ENCODE measurements at regions not wholly inside any gene's neighbourhood (a gene's known extent, or its start where the extent isn't known, plus 50 kb on each side); places are given as distances from the start of the nearest gene placed in this dataset.
"Not testable (repeated sequence)": the region's sequence is repeated elsewhere in the genome, so short reads cannot be mapped to it uniquely, and the experiment has no call there.

- H3K27me3 Mint-ChIP-seq (ENCODE audit: low read depth); H3K27ac Mint-ChIP-seq; POLR2A ChIA-PET; H3K36me3 Mint-ChIP-seq (ENCODE audit: low read depth); H3K4me3 Mint-ChIP-seq; H3K9me3 Mint-ChIP-seq (ENCODE audit: insufficient read depth); CTCF ChIA-PET; DNase-seq: not testable (repeated sequence)
- ATAC-seq = peak; percentile 53
- H3K4me1 Mint-ChIP-seq (ENCODE audit: low read depth) = peaks cover 14% of the 10 kb centered on the region
These were observed 308.8 kb upstream of the PLGLB1 start for GRCh38 chr2:87330486-87330885.

- POLR2A ChIA-PET; CTCF ChIA-PET; H3K27me3 Mint-ChIP-seq (ENCODE audit: low read depth); H3K36me3 Mint-ChIP-seq (ENCODE audit: low read depth); H3K27ac Mint-ChIP-seq; ATAC-seq; H3K9me3 Mint-ChIP-seq (ENCODE audit: insufficient read depth); H3K4me3 Mint-ChIP-seq; H3K4me1 Mint-ChIP-seq (ENCODE audit: low read depth); DNase-seq: not testable (repeated sequence)
These were observed 310.4 kb upstream of the PLGLB1 start for GRCh38 chr2:87331940-87332583.

- H3K27ac Mint-ChIP-seq; ATAC-seq; CTCF ChIA-PET; H3K4me3 Mint-ChIP-seq; POLR2A ChIA-PET; H3K9me3 Mint-ChIP-seq (ENCODE audit: insufficient read depth); DNase-seq; H3K27me3 Mint-ChIP-seq (ENCODE audit: low read depth); H3K36me3 Mint-ChIP-seq (ENCODE audit: low read depth): not testable (repeated sequence)
- peaks cover 13% of the 10 kb centered on the region for H3K4me1 Mint-ChIP-seq (ENCODE audit: low read depth)
These were observed 313.2 kb upstream of the PLGLB1 start for GRCh38 chr2:87334888-87335287.

DNA sequence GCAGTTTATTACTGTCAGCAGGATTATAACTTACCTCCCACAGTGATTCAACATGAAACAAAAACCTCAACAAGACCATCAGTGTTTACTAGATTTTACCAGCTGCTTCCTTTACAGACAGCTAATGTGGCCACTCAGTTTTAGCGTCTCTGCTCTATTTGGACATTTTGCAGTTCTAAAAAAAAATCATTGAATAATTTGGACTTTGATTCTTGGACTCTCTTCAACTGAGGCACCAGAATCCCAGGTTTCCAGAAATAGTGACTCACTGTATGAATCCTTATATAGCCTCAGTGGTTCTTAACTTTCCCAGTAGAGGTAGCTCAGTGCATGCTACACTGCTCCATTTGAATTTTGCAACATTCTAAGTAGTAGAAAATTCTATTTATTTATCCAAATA, 317.4 kb upstream of the PLGLB1 start:
- H3K4me3 Mint-ChIP-seq; H3K9me3 Mint-ChIP-seq (ENCODE audit: insufficient read depth); CTCF ChIA-PET; DNase-seq; ATAC-seq; POLR2A ChIA-PET; H3K36me3 Mint-ChIP-seq (ENCODE audit: low read depth); H3K27me3 Mint-ChIP-seq (ENCODE audit: low read depth); H3K27ac Mint-ChIP-seq: not testable (repeated sequence)
- peaks cover 12% of the 10 kb centered on the region for H3K4me1 Mint-ChIP-seq (ENCODE audit: low read depth)

DNA sequence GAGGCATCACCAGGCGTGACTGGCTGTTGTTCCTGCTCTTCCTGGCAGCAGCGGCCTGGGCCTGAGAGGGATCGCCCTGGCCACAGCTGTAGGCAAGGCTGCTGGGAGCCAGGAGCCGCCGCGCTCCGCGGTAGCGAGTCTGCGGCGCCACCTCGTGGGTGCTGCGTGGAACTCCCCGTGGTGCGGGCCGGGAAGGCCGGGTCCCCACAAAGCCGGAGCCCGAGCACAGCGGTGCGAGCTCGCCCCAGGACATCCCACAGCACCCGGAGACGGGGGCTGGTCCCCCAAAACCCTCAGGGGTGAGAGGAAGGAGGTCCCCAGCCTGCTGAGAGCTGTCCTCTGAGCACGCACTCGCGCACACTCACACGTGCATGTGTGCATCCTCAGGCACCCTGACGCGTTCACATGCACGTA, 320.0 kb upstream of the PLGLB1 start:
- peaks cover 10% of the 10 kb centered on the region for H3K4me1 Mint-ChIP-seq (ENCODE audit: low read depth)
- H3K4me3 Mint-ChIP-seq; H3K9me3 Mint-ChIP-seq (ENCODE audit: insufficient read depth); CTCF ChIA-PET; POLR2A ChIA-PET; H3K36me3 Mint-ChIP-seq (ENCODE audit: low read depth); H3K27me3 Mint-ChIP-seq (ENCODE audit: low read depth); ATAC-seq; H3K27ac Mint-ChIP-seq: not testable (repeated sequence)
- peak; percentile 65 for DNase-seq

GRCh38 chr2:87342175-87342574, 320.5 kb upstream of the PLGLB1 start:
- CTCF ChIA-PET; DNase-seq; POLR2A ChIA-PET; H3K27me3 Mint-ChIP-seq (ENCODE audit: low read depth); H3K27ac Mint-ChIP-seq; H3K9me3 Mint-ChIP-seq (ENCODE audit: insufficient read depth); H3K36me3 Mint-ChIP-seq (ENCODE audit: low read depth); ATAC-seq; H3K4me3 Mint-ChIP-seq: not testable (repeated sequence)
- peaks cover 10% of the 10 kb centered on the region for H3K4me1 Mint-ChIP-seq (ENCODE audit: low read depth)

DNA sequence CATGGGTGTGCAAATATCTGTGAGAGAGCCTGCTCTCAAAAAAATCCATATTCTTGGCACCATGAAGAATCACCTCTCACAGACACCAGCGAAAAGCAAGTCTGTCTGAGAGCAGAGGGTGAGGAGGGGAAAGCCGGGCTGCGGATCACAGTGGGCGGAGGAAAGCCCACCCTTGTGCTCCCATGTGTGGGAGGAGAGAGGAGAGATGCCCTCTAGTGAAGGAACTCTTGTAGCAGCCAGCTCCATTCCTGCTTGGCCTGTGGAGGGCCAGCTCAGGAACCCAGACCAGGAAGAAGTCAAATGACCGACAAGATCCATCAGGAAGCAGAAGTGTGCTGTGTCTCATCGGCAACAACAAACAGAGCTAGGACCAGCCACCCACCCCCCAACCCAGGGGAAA, 321.7 kb upstream of the PLGLB1 start:
- H3K27ac Mint-ChIP-seq; H3K36me3 Mint-ChIP-seq (ENCODE audit: low read depth); H3K9me3 Mint-ChIP-seq (ENCODE audit: insufficient read depth); ATAC-seq; POLR2A ChIA-PET; DNase-seq; CTCF ChIA-PET; H3K4me1 Mint-ChIP-seq (ENCODE audit: low read depth); H3K27me3 Mint-ChIP-seq (ENCODE audit: low read depth); H3K4me3 Mint-ChIP-seq: not testable (repeated sequence)

GRCh38 chr2:87345283-87345682, 323.6 kb upstream of the PLGLB1 start:
- CTCF ChIA-PET; H3K4me3 Mint-ChIP-seq; ATAC-seq; H3K9me3 Mint-ChIP-seq (ENCODE audit: insufficient read depth); H3K27me3 Mint-ChIP-seq (ENCODE audit: low read depth); DNase-seq; H3K27ac Mint-ChIP-seq; POLR2A ChIA-PET; H3K36me3 Mint-ChIP-seq (ENCODE audit: low read depth); H3K4me1 Mint-ChIP-seq (ENCODE audit: low read depth): not testable (repeated sequence)

- ATAC-seq; H3K4me3 Mint-ChIP-seq; CTCF ChIA-PET; H3K9me3 Mint-ChIP-seq (ENCODE audit: insufficient read depth); H3K4me1 Mint-ChIP-seq (ENCODE audit: low read depth); POLR2A ChIA-PET; H3K27me3 Mint-ChIP-seq (ENCODE audit: low read depth); H3K27ac Mint-ChIP-seq; H3K36me3 Mint-ChIP-seq (ENCODE audit: low read depth); DNase-seq: not testable (repeated sequence)
These were observed 326.9 kb upstream of the PLGLB1 start for GRCh38 chr2:87348556-87348955.

DNA sequence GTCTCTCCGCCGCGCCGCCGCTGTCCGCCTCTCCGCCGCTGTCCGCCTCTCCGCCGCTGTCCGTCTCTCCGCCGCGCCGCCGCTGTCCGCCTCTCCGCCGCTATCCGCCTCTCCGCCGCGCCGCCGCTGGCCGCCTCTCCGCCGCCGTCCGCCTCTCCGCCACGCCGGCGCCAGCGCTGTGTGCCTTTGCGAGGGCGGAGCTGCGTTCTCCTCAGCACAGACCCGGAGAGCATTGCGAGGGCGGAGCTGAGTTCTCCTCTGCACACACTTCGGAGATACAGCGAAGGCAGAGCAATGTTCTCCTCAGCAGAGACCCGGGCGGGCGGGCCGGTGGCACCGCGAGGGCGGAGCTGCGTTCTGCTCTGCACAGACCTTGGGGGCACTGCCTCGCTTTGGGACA, 327.4 kb upstream of the PLGLB1 start:
- DNase-seq; H3K27ac Mint-ChIP-seq; H3K27me3 Mint-ChIP-seq (ENCODE audit: low read depth); H3K4me3 Mint-ChIP-seq; H3K4me1 Mint-ChIP-seq (ENCODE audit: low read depth); H3K9me3 Mint-ChIP-seq (ENCODE audit: insufficient read depth); POLR2A ChIA-PET; H3K36me3 Mint-ChIP-seq (ENCODE audit: low read depth); ATAC-seq; CTCF ChIA-PET: not testable (repeated sequence)

DNA sequence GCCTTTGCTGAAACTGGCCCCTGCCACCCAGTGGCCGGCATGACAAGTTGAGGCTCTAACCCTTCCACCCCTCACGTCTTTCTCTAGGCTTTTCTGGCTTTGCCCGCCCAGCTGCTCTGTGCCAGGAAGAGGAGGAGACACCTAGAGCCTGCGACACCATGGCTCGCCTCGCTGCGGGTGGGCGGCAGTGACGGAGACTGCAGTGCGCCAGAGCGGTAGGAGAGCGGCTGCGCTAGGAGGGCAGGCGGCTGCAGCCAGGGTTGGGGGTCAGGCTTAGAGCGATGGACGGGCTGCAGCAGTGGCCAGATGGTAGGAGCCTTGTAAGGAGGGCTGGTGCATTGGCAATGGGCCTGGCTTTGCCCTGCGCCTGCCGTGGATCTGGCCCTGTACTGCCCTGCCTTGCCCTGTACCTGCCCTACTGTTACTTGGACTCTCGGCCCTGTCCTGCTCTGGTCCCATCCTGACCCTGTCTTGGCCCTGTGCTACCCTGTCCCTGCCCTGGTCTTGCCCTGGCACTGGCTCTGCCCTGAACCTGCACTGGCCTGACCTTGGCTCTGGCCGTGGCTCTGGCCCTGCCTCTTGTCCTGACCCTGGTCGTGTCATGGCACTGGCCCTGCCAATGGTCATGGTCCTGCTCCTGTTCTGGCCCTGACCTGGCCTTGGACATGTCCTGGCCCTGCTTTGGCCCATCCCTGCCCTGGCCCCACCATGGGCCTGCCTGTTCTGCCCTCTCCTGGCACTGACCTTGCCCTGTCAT, 330.7 kb upstream of the PLGLB1 start:
- H3K4me1 Mint-ChIP-seq (ENCODE audit: low read depth); CTCF ChIA-PET; ATAC-seq; H3K4me3 Mint-ChIP-seq; H3K9me3 Mint-ChIP-seq (ENCODE audit: insufficient read depth); H3K36me3 Mint-ChIP-seq (ENCODE audit: low read depth); DNase-seq; H3K27me3 Mint-ChIP-seq (ENCODE audit: low read depth); POLR2A ChIA-PET; H3K27ac Mint-ChIP-seq: not testable (repeated sequence)

DNA sequence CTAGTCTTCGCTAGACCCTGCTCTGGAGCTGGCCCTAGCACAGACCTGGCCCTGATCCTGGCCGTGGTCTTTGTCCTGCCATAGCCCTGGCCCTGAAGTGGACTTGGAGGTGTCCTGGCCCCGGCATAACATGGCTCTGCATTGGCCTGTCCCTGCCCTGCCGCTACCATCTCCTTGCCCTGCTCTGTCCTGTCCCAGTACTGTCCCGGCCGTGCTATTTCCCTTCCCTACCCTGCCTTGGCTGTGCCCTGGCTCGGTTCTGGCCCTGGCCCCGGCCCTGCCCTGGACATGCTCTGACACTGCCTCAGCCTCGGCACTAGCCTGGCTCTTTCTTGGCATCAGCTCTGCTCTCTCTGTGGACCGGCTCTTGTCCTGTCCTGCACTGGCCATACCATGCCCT, 331.8 kb upstream of the PLGLB1 start:
- ATAC-seq; H3K36me3 Mint-ChIP-seq (ENCODE audit: low read depth); POLR2A ChIA-PET; H3K4me1 Mint-ChIP-seq (ENCODE audit: low read depth); CTCF ChIA-PET; H3K4me3 Mint-ChIP-seq; H3K27me3 Mint-ChIP-seq (ENCODE audit: low read depth); H3K27ac Mint-ChIP-seq; H3K9me3 Mint-ChIP-seq (ENCODE audit: insufficient read depth); DNase-seq: not testable (repeated sequence)

DNA sequence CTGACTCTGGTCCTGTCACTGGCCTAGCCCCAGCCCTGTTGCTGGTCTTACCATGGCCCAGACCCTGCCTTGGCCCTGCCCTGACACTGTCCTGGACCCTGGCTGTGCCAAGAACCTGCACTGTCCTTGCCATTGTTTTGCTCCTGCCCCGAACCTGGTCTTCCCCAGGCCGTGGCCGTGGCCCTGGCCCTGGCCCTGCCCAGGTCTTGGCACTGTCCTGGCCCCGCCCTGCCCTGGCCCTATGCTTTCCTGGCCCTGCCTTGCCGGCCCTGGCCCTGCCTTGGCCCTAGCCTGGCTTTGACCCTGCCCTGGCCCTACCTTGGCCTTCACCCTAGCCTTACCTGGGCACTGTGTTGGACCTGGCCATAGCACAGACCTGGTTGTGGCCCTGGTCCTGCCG, 332.5 kb upstream of the PLGLB1 start:
- POLR2A ChIA-PET; DNase-seq; H3K27me3 Mint-ChIP-seq (ENCODE audit: low read depth); H3K4me3 Mint-ChIP-seq; H3K36me3 Mint-ChIP-seq (ENCODE audit: low read depth); H3K27ac Mint-ChIP-seq; H3K9me3 Mint-ChIP-seq (ENCODE audit: insufficient read depth); ATAC-seq; CTCF ChIA-PET; H3K4me1 Mint-ChIP-seq (ENCODE audit: low read depth): not testable (repeated sequence)
